SKM-1 (cell line): ENCODE measurements at regions not wholly inside any gene's neighbourhood (a gene's known extent, or its start where the extent isn't known, plus 50 kb on each side); places are given as distances from the start of the nearest gene placed in this dataset.

Experiments used
- DNase-seq: peaks from one replicate; lab custom pipeline; 2025; ENCODE audit not compliant: unreplicated experiment; lab: John Stamatoyannopoulos, UW

- no peak for DNase-seq
These were observed 60.6 kb upstream of the E2F8 start for GRCh38 chr11:19301361-19301760.

GRCh38 chr11:19294444-19294843 is 53.7 kb upstream of the E2F8 start:
- DNase-seq = no peak

GRCh38 chr11:19291064-19291463 is 50.3 kb upstream of the E2F8 start:
- DNase-seq = no peak
